ENCODE measurements at regions not wholly inside any gene's neighbourhood (a gene's known extent, or its start where the extent isn't known, plus 50 kb on each side); places are given as distances from the start of the nearest gene placed in this dataset.
"Not testable (repeated sequence)": the region's sequence is repeated elsewhere in the genome, so short reads cannot be mapped to it uniquely, and the experiment has no call there.

GRCh38 chr18:55988537-55988936 is 400.5 kb upstream of the TCF4 start:
- H3K4me1 ChIP-seq (ENCODE audit: control insufficient read depth, low read depth, low read length): no peaks in the 10 kb centered on the region
- H3K27ac ChIP-seq (ENCODE audit: low read length): no peak overlapping the region
- no peaks in the 10 kb centered on the region for H3K27me3 ChIP-seq (ENCODE audit: control insufficient read depth, insufficient read depth, low read length)
- no peak overlapping the region for H3K4me3 ChIP-seq (ENCODE audit: low read length)
- H3K9me3 ChIP-seq (ENCODE audit: control insufficient read depth, low read depth, low read length): peaks cover 9% of the 10 kb centered on the region
- no peaks in the 10 kb centered on the region for H3K36me3 ChIP-seq (ENCODE audit: control insufficient read depth, low read depth, low read length)
- H3K9ac ChIP-seq (ENCODE audit: low read length): no peak overlapping the region

DNA sequence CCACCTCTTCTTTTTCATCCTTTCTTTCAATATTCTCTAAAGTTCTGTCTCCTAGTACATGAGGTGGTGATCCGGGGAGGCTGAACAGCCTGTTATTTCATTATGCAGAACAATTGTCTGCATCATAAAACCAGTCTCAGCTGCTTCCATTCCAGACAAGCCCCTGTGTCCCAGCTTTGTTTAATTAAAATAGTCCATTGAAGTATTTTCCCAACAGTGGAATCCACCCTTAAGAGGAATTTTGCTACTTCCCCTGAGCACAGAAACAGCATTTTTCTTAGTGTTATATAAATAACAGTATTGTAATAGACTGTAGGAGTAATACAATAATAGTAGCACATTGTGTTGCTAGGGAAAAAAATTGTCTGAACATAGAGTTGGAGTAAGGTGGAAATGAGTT is 395.4 kb upstream of the TCF4 start:
- no peaks in the 10 kb centered on the region for H3K36me3 ChIP-seq (ENCODE audit: control insufficient read depth, low read depth, low read length)
- H3K27ac ChIP-seq (ENCODE audit: low read length): no peak overlapping the region
- H3K9me3 ChIP-seq (ENCODE audit: control insufficient read depth, low read depth, low read length): peaks cover 9% of the 10 kb centered on the region
- H3K27me3 ChIP-seq (ENCODE audit: control insufficient read depth, insufficient read depth, low read length): no peaks in the 10 kb centered on the region
- H3K9ac ChIP-seq (ENCODE audit: low read length): no peak overlapping the region
- H3K4me1 ChIP-seq (ENCODE audit: control insufficient read depth, low read depth, low read length): peaks cover 3% of the 10 kb centered on the region
- no peak overlapping the region for H3K4me3 ChIP-seq (ENCODE audit: low read length)

DNA sequence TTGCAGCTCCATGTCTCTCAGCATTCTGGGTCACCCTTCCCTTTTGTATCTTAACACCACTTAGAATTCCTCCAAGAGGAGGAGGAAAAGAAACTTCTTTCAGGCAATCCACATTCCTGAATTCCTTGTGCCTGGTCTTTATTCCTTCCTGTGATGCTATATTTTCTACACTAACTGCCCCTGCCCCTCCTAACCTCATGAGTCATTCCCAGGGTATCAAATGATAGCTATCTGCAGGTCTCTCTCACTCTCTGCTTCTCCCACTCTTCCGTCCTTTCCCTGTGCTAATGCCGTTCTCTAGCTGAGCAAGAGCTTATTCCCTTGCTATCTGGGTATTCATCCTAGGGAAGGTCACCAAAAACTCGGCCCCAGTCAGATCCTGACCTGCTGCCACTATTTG is 395.0 kb upstream of the TCF4 start:
- no peak overlapping the region for H3K4me3 ChIP-seq (ENCODE audit: low read length)
- H3K9me3 ChIP-seq (ENCODE audit: control insufficient read depth, low read depth, low read length): peaks cover 8% of the 10 kb centered on the region
- H3K27ac ChIP-seq (ENCODE audit: low read length): no peak overlapping the region
- H3K27me3 ChIP-seq (ENCODE audit: control insufficient read depth, insufficient read depth, low read length): no peaks in the 10 kb centered on the region
- no peak overlapping the region for H3K9ac ChIP-seq (ENCODE audit: low read length)
- peaks cover 3% of the 10 kb centered on the region for H3K4me1 ChIP-seq (ENCODE audit: control insufficient read depth, low read depth, low read length)
- no peaks in the 10 kb centered on the region for H3K36me3 ChIP-seq (ENCODE audit: control insufficient read depth, low read depth, low read length)

GRCh38 chr18:55981712-55982475 is 393.9 kb upstream of the TCF4 start:
- Histone ChIP-seq H3K4me1 (ENCODE audit: control insufficient read depth, low read depth, low read length) (peaks cover 3% of the 10 kb centered on the region), H3K4me3 (ENCODE audit: low read length) (no peak overlapping the region)

DNA sequence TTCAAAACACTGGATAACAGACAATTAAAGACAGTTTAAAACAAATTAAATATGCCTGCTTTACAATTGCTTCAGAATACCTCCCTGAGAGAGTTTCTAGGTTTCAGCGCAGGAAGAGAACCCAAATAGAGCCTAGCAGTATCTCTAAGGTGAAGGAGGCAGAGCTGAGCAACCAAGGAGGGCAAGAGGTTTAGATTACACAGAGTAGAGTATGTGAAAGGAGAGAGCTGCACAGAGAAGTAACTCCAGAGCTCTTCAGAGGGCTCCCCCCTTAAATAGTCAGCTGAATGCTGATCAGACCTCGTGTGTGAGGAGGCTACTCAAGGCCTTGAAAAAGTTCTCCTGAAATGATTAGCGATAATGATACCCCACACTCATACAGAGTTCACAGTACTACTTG is 386.5 kb upstream of the TCF4 start:
- H3K27ac ChIP-seq (ENCODE audit: low read length): no peak overlapping the region
- H3K27me3 ChIP-seq (ENCODE audit: control insufficient read depth, insufficient read depth, low read length): no peaks in the 10 kb centered on the region
- no peaks in the 10 kb centered on the region for H3K9me3 ChIP-seq (ENCODE audit: control insufficient read depth, low read depth, low read length)
- no peaks in the 10 kb centered on the region for H3K4me1 ChIP-seq (ENCODE audit: control insufficient read depth, low read depth, low read length)
- no peak overlapping the region for H3K9ac ChIP-seq (ENCODE audit: low read length)
- H3K4me3 ChIP-seq (ENCODE audit: low read length): no peak overlapping the region
- no peaks in the 10 kb centered on the region for H3K36me3 ChIP-seq (ENCODE audit: control insufficient read depth, low read depth, low read length)

More at GRCh38 chr18:55981712-55982475, 393.9 kb upstream of the TCF4 start:
- H3K9ac ChIP-seq (ENCODE audit: low read length): no peak overlapping the region
- H3K27ac ChIP-seq (ENCODE audit: low read length): no peak overlapping the region
- peaks cover 5% of the 10 kb centered on the region for H3K9me3 ChIP-seq (ENCODE audit: control insufficient read depth, low read depth, low read length)
- no peaks in the 10 kb centered on the region for H3K36me3 ChIP-seq (ENCODE audit: control insufficient read depth, low read depth, low read length)
- no peaks in the 10 kb centered on the region for H3K27me3 ChIP-seq (ENCODE audit: control insufficient read depth, insufficient read depth, low read length)

- H3K9ac ChIP-seq (ENCODE audit: low read length): no peak overlapping the region
Observed at GRCh38 chr18:55968550-55968949, 380.6 kb upstream of the TCF4 start.

DNA sequence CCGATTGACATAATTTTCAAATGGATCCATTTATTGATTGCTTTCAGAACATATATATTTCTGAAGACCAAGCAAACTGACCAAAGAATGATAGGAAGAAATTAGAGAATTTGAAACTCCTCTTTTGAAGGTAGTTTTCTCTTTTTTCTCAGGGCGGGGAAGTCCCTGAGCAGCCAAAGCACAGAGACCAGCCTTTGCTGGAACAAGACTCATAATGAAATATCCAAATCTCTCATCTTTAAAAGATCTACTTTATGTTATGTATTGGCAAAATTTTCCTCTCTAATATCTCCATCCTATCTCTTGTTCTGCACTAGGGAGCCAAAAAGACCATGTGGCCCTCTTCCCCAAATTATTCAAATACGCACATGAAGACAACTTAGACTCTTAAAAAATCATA is 379.0 kb upstream of the TCF4 start:
- Histone ChIP-seq H3K27ac (ENCODE audit: low read length) (no peak overlapping the region), H3K27me3 (ENCODE audit: control insufficient read depth, insufficient read depth, low read length) (no peaks in the 10 kb centered on the region), H3K36me3 (ENCODE audit: control insufficient read depth, low read depth, low read length) (no peaks in the 10 kb centered on the region), H3K4me3 (ENCODE audit: low read length) (no peak overlapping the region), H3K9me3 (ENCODE audit: control insufficient read depth, low read depth, low read length) (no peaks in the 10 kb centered on the region), H3K4me1 (ENCODE audit: control insufficient read depth, low read depth, low read length) (peaks cover 7% of the 10 kb centered on the region), H3K9ac (ENCODE audit: low read length) (no peak overlapping the region)

More at GRCh38 chr18:55968550-55968949, 380.6 kb upstream of the TCF4 start:
- H3K27me3 ChIP-seq (ENCODE audit: control insufficient read depth, insufficient read depth, low read length): no peaks in the 10 kb centered on the region
- no peaks in the 10 kb centered on the region for H3K9me3 ChIP-seq (ENCODE audit: control insufficient read depth, low read depth, low read length)
- H3K36me3 ChIP-seq (ENCODE audit: control insufficient read depth, low read depth, low read length): no peaks in the 10 kb centered on the region
- H3K27ac ChIP-seq (ENCODE audit: low read length): no peak overlapping the region
- no peak overlapping the region for H3K4me3 ChIP-seq (ENCODE audit: low read length)
- H3K4me1 ChIP-seq (ENCODE audit: control insufficient read depth, low read depth, low read length): peaks cover 7% of the 10 kb centered on the region

GRCh38 chr18:55964171-55964570 is 376.2 kb upstream of the TCF4 start:
- no peak overlapping the region for H3K27ac ChIP-seq (ENCODE audit: low read length)
- H3K27me3 ChIP-seq (ENCODE audit: control insufficient read depth, insufficient read depth, low read length): no peaks in the 10 kb centered on the region
- no peak overlapping the region for H3K9ac ChIP-seq (ENCODE audit: low read length)
- no peaks in the 10 kb centered on the region for H3K9me3 ChIP-seq (ENCODE audit: control insufficient read depth, low read depth, low read length)
- peaks cover 7% of the 10 kb centered on the region for H3K4me1 ChIP-seq (ENCODE audit: control insufficient read depth, low read depth, low read length)
- no peak overlapping the region for H3K4me3 ChIP-seq (ENCODE audit: low read length)
- no peaks in the 10 kb centered on the region for H3K36me3 ChIP-seq (ENCODE audit: control insufficient read depth, low read depth, low read length)

DNA sequence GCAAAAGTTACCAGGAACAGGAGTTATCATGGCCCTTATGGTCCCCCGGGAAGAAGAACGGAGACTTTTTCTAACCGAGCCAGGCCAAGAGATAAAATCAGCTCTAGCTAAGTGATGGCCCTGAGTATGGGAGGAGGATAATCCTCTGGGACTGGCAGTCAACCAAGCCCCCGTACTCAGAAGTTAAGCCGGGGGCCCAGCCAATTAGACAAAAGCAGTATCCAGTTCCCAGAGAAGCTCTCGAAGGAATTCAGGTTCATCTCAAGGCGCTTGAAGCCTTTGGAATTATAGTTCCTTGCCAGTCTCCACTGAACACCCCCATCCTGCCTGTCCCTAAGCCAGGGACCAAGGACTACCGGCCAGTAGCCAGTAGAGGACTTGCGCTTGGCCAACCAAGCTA is 365.3 kb upstream of the TCF4 start:
- H3K36me3 ChIP-seq (ENCODE audit: control insufficient read depth, low read depth, low read length): no peaks in the 10 kb centered on the region
- peaks cover 6% of the 10 kb centered on the region for H3K4me1 ChIP-seq (ENCODE audit: control insufficient read depth, low read depth, low read length)
- H3K27ac ChIP-seq (ENCODE audit: low read length): no peak overlapping the region
- H3K4me3 ChIP-seq (ENCODE audit: low read length): no peak overlapping the region
- H3K9me3 ChIP-seq (ENCODE audit: control insufficient read depth, low read depth, low read length): peaks cover 2% of the 10 kb centered on the region
- H3K9ac ChIP-seq (ENCODE audit: low read length): no peak overlapping the region
- H3K27me3 ChIP-seq (ENCODE audit: control insufficient read depth, insufficient read depth, low read length): no peaks in the 10 kb centered on the region

GRCh38 chr18:55951738-55952137 is 363.7 kb upstream of the TCF4 start:
- H3K27me3 ChIP-seq (ENCODE audit: control insufficient read depth, insufficient read depth, low read length); H3K4me3 ChIP-seq (ENCODE audit: low read length); H3K9ac ChIP-seq (ENCODE audit: low read length); H3K4me1 ChIP-seq (ENCODE audit: control insufficient read depth, low read depth, low read length); H3K36me3 ChIP-seq (ENCODE audit: control insufficient read depth, low read depth, low read length); H3K9me3 ChIP-seq (ENCODE audit: control insufficient read depth, low read depth, low read length); H3K27ac ChIP-seq (ENCODE audit: low read length): not testable (repeated sequence)

GRCh38 chr18:55950379-55951166 is 362.6 kb upstream of the TCF4 start:
- Histone ChIP-seq H3K27me3 (ENCODE audit: control insufficient read depth, insufficient read depth, low read length) (no peaks in the 10 kb centered on the region), H3K9ac (ENCODE audit: low read length) (no peak overlapping the region), H3K4me1 (ENCODE audit: control insufficient read depth, low read depth, low read length) (peaks cover 6% of the 10 kb centered on the region), H3K27ac (ENCODE audit: low read length) (no peak overlapping the region), H3K9me3 (ENCODE audit: control insufficient read depth, low read depth, low read length) (peaks cover 2% of the 10 kb centered on the region), H3K4me3 (ENCODE audit: low read length) (no peak overlapping the region), H3K36me3 (ENCODE audit: control insufficient read depth, low read depth, low read length) (no peaks in the 10 kb centered on the region)

DNA sequence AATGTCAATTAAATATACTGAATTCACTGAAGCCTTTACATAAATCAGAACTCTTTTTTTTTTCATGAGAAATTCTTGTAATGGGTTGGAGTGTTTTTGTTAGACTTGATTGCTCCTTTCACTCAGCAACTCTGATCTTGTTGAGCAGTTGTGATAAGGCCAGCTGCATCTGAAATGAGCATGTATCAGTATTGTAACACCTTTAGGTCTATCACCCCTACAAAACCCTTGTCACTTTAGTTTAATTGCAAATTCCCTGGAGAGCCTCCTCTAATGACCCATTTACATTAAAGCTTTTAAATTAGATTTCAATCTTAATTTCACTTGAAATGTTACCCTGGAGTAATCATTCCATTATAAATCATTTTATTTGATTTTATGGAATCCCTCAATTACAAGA is 346.8 kb upstream of the TCF4 start:
- no peaks in the 10 kb centered on the region for H3K36me3 ChIP-seq (ENCODE audit: control insufficient read depth, low read depth, low read length)
- H3K27ac ChIP-seq (ENCODE audit: low read length): no peak overlapping the region
- H3K9ac ChIP-seq (ENCODE audit: low read length): no peak overlapping the region
- H3K9me3 ChIP-seq (ENCODE audit: control insufficient read depth, low read depth, low read length): peaks cover 6% of the 10 kb centered on the region
- H3K4me3 ChIP-seq (ENCODE audit: low read length): no peak overlapping the region
- H3K4me1 ChIP-seq (ENCODE audit: control insufficient read depth, low read depth, low read length): no peaks in the 10 kb centered on the region
- H3K27me3 ChIP-seq (ENCODE audit: control insufficient read depth, insufficient read depth, low read length): no peaks in the 10 kb centered on the region
